ENCODE measurements at regions not wholly inside any gene's neighbourhood (a gene's known extent, or its start where the extent isn't known, plus 50 kb on each side); places are given as distances from the start of the nearest gene placed in this dataset.

GRCh38 chr13:105116966-105117365 is 1418.5 kb downstream of the EFNB2 start:
- TF ChIP-seq RCOR1 (IDR thresholded peaks at IDR 0.05; ENCODE audit: insufficient replicate concordance, low read length), result no peak
- TF ChIP-seq POLR2A (IDR thresholded peaks at IDR 0.05; ENCODE audit: low read depth, low read length), result no peak
- no peak for TF ChIP-seq CEBPB (IDR thresholded peaks at IDR 0.05; ENCODE audit: low read depth, low read length)
- no peak for TF ChIP-seq NFE2L2 (IDR thresholded peaks at IDR 0.05; ENCODE audit: low read depth, low read length)
- TF ChIP-seq MXI1 (IDR thresholded peaks at IDR 0.05; ENCODE audit: borderline replicate concordance, low read depth, low read length), result no peak
- TF ChIP-seq MAZ (IDR thresholded peaks at IDR 0.05; ENCODE audit: borderline replicate concordance, low read depth, low read length), result no peak
- TF ChIP-seq BHLHE40 (IDR thresholded peaks at IDR 0.05; ENCODE audit: low read depth, low read length), result no peak
- no peak for TF ChIP-seq SMC3 (IDR thresholded peaks at IDR 0.05; ENCODE audit: low read depth, low read length)
- no peak for TF ChIP-seq RAD21 (IDR thresholded peaks at IDR 0.05; ENCODE audit: low read length)
- TF ChIP-seq, protein P1, sequence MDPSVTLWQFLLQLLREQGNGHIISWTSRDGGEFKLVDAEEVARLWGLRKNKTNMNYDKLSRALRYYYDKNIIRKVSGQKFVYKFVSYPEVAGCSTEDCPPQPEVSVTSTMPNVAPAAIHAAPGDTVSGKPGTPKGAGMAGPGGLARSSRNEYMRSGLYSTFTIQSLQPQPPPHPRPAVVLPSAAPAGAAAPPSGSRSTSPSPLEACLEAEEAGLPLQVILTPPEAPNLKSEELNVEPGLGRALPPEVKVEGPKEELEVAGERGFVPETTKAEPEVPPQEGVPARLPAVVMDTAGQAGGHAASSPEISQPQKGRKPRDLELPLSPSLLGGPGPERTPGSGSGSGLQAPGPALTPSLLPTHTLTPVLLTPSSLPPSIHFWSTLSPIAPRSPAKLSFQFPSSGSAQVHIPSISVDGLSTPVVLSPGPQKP (IDR thresholded peaks at IDR 0.05; ENCODE audit: borderline replicate concordance, low read depth, low read length), result no peak
- TF ChIP-seq RFX5 (IDR thresholded peaks at IDR 0.05; ENCODE audit: low read depth, low read length), result no peak
- TF ChIP-seq FOS (IDR thresholded peaks at IDR 0.05; ENCODE audit: low read depth, low read length), result no peak
- no peak for TF ChIP-seq MAFK (IDR thresholded peaks at IDR 0.05; ENCODE audit: low read depth, low read length)
- TF ChIP-seq, protein P2, sequence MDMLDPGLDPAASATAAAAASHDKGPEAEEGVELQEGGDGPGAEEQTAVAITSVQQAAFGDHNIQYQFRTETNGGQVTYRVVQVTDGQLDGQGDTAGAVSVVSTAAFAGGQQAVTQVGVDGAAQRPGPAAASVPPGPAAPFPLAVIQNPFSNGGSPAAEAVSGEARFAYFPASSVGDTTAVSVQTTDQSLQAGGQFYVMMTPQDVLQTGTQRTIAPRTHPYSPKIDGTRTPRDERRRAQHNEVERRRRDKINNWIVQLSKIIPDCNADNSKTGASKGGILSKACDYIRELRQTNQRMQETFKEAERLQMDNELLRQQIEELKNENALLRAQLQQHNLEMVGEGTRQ (IDR thresholded peaks at IDR 0.05; ENCODE audit: low read depth, low read length), result no peak
- TF ChIP-seq CTCF (conservative IDR thresholded peaks at IDR 0.05; ENCODE audit: low read depth, low read length), result no peak
- TF ChIP-seq CHD1 (IDR thresholded peaks at IDR 0.05; ENCODE audit: low read depth, low read length), result no peak
- Histone ChIP-seq H3K9me3 (ENCODE audit: control insufficient read depth, insufficient read depth, low read length) (no peaks in the 10 kb centered on the region), H3K56ac (ENCODE audit: extremely low read depth, insufficient read depth, low read length) (no peak overlapping the region), H2AK5ac (ENCODE audit: low read depth, low read length) (no peak overlapping the region), H3K9ac (ENCODE audit: low read depth, low read length) (no peak overlapping the region), H4K20me1 (ENCODE audit: insufficient read depth, low read length) (no peaks in the 10 kb centered on the region), H3K4me3 (ENCODE audit: insufficient read depth, low read depth, low read length) (no peak overlapping the region), H4K91ac (ENCODE audit: insufficient read depth, low read depth, low read length) (no peak overlapping the region), H3K4me2 (ENCODE audit: low read depth, low read length) (no peak overlapping the region), H3K27me3 (ENCODE audit: control insufficient read depth, insufficient read depth, low read length) (no peaks in the 10 kb centered on the region), H3K4me1 (ENCODE audit: control insufficient read depth, insufficient read depth, low read length) (no peaks in the 10 kb centered on the region), H3K4ac (ENCODE audit: low read depth, low read length) (no peak overlapping the region), H3K79me1 (ENCODE audit: low read depth in 1 of 2, low read length in 2 of 2) (no peaks in the 10 kb centered on the region), H4K8ac (ENCODE audit: low read depth in 2 of 2, low read length in 2 of 2) (no peak overlapping the region), H3K9me1 (ENCODE audit: insufficient read depth, low read length) (no peaks in the 10 kb centered on the region), H2BK15ac (ENCODE audit: low read depth, low read length) (no peak overlapping the region), H3K14ac (replicated peaks; ENCODE audit: low read depth, low read length) (no peak overlapping the region), H2BK120ac (ENCODE audit: low read depth, low read length) (no peak overlapping the region), H3K27ac (ENCODE audit: insufficient read depth, low read length) (no peak overlapping the region), H4K5ac (ENCODE audit: low read depth, low read length) (no peak overlapping the region), H3K23ac (ENCODE audit: low read depth, low read length) (no peak overlapping the region), H3K36me3 (ENCODE audit: control insufficient read depth, insufficient read depth, low read length) (no peaks in the 10 kb centered on the region), H2BK5ac (ENCODE audit: low read depth, low read length, poor library complexity, severe bottlenecking) (no peak overlapping the region), H2AFZ (replicated peaks; ENCODE audit: low read length, poor library complexity) (no peak overlapping the region), H2BK20ac (ENCODE audit: low read depth, low read length) (no peak overlapping the region), H2AK9ac (replicated peaks; ENCODE audit: low read depth, low read length, poor library complexity) (no peak overlapping the region), H3K18ac (ENCODE audit: low read depth, low read length) (no peak overlapping the region)
- POLR2A ChIA-PET (ENCODE audit: unreplicated experiment), result no interaction called here
- DNase-seq (no peak), ATAC-seq (ENCODE audit: low read depth) (no peak)
- intact Hi-C loops (cut with micrococcal nuclease), result no loop called here
- CTCF ChIA-PET, result interaction anchor here (0.6 to 0.8 kb wide), 2 partner anchors 23 to 264 kb away, joined by 4 read pairs; no protein-coding TSS in a partner anchor
- dilution Hi-C loops (cut with HindIII; ENCODE audit: low sequenced_read_pairs, unreplicated experiment), result no loop called here
- in situ Hi-C loops (cut with MboI; ENCODE audit: low sequenced_read_pairs), result no loop called here
- BruUV-seq (replicated peaks), result no TSS peak

All from IMR-90 (cell line).